ENCODE measurements at regions not wholly inside any gene's neighbourhood (a gene's known extent, or its start where the extent isn't known, plus 50 kb on each side); places are given as distances from the start of the nearest gene placed in this dataset.
"Not testable (repeated sequence)": the region's sequence is repeated elsewhere in the genome, so short reads cannot be mapped to it uniquely, and the experiment has no call there.

DNA sequence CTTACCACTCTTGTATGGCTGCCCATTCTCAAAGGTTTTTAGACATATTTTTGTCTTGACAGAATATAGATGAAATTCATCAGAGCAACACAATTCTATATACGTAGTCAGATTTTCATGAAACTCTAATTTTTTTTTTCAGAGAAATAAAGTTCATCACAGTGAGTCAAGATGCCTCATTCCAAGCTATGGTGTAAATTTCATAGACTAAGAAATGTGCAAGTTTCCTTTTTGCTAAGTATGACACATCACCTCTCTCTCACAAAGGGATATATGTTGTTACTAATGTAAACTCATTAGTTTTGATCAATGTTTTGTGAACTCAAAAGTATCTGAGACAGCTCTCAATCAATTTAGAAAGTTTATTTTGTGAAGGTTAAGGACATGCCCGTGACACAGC is 60.4 kb upstream of the ATXN3L start:
- no peak for DNase-seq

DNA sequence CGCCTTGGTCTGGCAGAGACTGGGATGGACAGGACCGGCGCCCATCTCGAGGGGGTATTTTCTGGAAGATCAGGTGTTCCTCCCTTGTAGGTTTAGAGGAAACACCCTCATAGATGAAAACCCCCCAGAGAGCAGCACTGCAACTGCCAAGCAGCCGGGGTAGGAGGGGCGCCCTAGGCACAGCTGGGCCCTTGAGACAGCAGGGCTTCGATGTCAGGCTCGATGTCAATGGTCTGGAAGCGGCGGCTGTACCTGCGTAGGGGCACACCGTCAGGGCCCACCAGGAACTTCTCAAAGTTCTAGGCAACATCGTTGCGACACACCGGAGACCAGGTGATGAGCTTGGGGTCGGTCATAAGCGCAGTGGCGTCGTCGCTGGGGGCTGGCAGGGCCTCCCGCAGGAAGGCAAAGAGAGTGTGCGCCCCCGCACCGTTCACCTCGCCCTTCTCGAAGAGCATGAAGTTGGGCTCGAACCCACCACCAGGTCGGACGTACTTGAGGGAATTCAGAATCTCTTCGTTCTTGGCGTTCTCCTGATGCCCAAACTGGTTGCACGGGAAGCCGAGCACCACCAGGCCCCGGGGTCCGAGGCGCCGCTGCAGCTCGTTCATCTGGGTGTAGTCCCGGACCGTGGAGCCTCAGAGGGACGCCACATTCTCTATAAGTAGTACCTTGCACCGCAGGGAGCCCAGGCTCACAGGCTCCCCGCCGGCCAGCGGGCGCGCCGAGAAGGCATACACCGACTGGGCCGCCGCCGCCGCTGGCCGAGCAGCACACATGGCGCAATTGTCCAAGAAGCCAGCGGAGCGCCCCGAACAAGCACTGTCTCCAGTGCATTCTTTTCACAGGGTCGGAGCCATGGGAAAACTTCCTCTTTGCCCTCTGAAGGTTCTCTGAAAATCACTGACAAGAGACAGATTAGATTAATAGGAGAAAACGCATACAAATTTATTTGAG is 59.0 kb upstream of the ATXN3L start:
- DNase-seq = not testable (repeated sequence)

DNA sequence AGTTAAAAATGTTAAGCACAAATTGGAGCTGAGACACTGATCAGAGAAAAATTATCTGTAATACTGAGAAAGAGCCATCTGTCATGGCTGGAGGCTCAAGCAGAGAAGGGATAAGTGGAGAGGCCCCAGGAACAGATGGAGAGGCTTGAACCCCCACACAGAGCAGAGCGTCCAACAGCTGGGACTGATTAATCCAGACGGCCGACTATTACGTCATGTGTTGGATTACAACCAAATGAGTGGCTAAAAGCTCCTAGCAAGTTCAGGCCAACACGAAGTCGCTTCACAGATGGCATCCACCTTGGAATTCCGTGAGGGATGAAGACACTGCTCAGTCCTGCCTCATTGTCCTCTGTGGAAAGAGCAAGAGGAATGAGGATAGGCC is 57.7 kb upstream of the ATXN3L start:
- DNase-seq = peak in 1 of 14 donors; percentile 76

DNA sequence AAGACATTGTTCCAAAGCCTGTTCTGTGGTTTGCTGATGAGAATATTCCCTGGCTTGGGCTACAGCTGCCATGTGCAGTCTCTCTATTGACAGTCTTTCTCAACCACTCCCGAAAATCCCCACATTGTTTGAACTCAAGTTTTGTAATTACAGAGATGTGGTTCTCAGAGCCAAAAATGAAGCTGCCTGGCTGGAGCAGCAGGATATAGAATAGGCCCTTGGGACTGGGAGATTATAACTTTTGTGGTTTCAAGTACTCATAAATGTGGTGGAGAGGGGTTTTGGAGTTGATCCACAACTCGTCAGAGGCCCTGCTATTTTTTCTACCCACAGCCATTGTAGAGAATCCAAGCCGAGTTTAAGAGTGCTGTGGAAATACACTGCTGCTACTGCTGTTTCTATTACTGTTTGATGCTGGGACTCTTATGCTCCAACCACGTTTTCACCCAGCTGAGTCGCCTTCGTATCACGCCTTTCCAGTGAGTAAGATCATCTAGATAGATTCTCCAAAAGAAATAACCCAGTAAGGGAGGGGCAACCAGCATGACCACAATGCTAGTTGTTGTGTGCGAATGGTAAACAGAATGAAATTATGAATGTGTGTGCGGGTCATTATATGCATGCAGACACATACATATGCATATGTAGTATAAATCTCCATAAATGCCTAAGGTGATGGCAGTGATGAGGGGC is 57.1 kb upstream of the ATXN3L start:
- DNase-seq = no peak

DNA sequence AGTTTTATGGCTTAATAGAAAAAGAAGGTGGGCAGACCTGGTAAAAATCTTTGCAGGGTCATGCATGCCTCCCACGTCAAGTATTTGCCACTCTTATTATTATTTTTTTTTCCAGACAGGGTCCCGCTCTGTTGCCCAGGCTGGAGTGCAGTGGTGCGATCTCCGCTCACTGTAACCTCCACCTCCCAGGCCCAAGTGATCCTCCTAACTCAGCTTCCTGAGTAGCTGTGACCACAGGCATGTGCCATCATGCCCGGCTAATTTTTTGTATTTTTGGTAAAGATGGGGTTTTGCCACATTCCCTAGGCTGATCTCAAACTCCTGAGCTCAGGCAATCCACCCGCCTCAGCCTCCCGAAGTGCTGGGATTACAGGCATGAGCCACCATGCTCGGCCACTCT is 55.7 kb upstream of the ATXN3L start:
- DNase-seq = not testable (repeated sequence)

DNA sequence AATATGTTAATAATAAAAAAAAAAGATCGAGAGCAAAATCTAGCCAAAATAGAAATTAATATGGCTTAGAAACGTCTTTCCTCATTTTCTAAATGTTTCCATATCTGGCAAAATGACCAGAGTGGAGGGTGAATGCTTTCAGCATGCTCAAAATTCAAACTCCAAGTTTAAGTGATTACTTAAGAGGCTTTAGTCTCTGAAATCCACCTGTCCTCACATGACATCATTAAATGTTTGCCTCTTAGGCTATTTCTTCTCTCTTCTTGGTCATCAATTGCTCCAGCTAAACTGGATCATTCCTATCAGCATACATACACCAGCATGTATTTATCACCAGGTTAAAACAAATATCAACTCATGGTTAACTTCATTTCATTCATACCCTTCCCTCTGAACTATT is 54.5 kb upstream of the ATXN3L start:
- DNase-seq = no peak

DNA sequence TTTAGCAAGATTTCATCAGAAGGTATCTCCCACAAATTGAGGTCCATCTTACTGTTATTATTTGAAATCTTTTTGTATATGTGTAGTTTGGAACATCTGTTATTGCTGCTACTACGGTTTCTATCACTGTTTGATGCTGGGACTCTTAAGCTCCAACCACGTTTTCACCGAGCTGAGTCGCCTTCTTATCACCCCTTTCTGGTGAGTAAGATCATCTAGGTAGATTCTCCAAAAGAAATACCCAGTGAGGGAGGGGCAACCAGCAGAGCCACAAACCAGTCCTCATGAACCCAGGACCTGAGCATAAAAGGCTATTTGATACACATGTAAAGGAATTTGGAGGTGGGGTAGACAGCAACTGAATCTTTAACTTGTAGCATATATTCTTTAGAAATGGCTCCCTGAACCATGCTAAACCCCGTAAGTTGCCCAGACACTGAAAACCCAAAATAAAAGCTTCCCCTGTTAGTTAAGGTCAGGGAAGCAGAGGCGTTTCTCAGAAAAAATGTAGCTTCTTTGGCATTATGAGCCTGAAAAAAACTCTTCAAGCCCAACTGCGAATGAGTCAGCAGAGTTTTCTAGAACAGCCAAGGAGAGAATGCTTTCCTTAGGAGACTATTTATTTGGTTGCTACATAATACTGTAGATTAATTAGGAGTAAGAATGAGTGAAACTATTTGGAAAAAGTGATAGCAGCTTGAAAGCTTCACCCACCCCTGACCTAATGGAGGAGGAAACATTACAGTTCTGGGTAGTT is 53.8 kb upstream of the ATXN3L start:
- DNase-seq = no peak

DNA sequence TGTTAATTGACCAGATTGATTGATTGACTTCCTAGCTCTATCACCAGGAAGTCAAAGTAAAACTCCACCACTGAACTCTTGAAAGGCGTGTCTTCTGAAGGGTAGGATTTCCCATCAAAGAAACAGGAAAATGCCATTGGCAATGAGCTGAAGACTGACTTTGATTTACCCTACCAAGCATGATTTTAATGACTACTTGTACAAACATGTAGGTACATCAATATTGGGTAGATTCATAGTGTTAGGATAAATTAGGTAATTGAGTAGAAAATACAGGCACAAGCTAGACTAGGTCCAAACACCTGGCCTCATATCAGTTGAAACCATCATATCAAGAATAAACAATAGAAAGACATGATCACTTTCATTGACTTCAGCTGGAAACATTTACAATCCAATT is 53.2 kb upstream of the ATXN3L start:
- no peak for DNase-seq

DNA sequence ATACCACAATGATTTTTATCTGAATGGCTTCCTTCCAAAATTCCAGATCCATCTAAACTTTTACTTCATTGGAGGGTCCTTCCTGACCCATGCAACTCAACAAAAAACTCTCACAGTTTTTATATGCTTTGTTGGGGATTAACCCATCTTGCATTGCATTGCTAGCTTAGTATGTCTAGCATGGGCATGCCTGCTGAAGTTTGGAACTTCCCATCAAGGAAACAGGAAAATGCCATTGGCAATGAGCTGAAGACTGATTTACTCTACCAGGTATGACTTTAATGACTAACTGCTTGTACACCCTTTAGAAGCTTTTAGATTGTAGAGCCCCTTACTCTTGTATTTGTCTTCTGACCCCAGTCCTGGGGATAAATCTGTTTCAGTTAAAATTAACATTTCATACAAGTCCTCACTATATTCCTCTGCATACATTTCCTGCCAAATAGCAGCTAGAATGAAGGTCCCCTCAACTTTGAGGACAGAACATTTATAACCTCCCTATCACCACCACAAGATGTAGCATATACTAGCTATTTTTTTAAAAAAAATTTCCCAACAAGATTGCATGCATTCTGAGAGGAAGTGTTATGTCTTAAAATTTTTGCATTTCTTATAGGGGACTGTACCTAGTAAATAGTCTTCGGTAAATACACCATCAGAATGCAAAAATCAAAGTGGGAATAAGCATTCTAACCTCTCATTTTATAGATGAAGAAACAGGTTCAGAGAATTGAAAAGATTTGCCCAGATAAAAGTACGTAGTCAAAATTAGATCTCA is 52.5 kb upstream of the ATXN3L start:
- DNase-seq = no peak

DNA sequence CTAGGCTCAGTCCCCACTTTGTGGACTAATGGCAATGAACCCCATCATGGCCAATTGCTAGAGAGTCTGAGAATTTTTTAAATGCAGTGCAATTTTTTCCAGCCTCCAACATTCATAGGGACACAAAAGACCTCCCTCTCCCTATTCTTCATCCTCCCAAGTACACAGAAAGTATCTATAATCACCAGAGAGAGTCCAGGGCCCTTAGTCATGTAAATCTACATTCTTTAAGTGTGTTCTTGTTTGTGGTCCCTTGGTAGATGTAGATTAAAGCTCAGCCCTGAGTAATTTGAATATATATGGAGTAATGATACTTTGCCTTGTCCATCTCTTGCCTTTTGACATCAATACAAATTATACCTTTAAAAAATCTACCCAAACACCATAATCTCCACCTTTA is 51.3 kb upstream of the ATXN3L start:
- DNase-seq = no peak

DNA sequence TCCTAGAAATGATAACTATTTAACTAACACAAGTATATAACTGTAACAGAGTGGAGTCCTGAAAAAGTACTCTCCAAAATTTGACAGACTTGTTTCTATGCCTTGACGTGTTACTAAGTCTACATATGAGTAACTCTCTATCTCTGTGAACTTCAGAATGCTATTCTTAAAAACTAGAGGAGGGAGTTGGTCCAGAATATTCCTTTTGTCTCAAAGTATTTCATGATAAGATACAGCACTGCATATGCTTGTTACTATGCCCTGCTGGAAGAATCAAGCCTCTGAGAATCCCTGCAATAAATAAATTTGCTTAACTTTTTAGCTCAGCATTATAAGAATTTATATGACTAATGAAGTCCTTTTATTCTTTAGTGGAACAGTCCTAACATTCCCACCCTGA is 50.9 kb upstream of the ATXN3L start:
- no peak for DNase-seq

Data from C1 segment of cervical spinal cord (tissue), 14 donors.